Ecto neural progenitor cell (in vitro differentiated cells): ENCODE measurements at regions not wholly inside any gene's neighbourhood (a gene's known extent, or its start where the extent isn't known, plus 50 kb on each side); places are given as distances from the start of the nearest gene placed in this dataset.
"Not testable (repeated sequence)": the region's sequence is repeated elsewhere in the genome, so short reads cannot be mapped to it uniquely, and the experiment has no call there.

Source experiments
- DNase-seq: peaks from one replicate; pipeline ENCODE4 v3.0.0-alpha.2; 2018; ENCODE audit warnings: low spot score

DNA sequence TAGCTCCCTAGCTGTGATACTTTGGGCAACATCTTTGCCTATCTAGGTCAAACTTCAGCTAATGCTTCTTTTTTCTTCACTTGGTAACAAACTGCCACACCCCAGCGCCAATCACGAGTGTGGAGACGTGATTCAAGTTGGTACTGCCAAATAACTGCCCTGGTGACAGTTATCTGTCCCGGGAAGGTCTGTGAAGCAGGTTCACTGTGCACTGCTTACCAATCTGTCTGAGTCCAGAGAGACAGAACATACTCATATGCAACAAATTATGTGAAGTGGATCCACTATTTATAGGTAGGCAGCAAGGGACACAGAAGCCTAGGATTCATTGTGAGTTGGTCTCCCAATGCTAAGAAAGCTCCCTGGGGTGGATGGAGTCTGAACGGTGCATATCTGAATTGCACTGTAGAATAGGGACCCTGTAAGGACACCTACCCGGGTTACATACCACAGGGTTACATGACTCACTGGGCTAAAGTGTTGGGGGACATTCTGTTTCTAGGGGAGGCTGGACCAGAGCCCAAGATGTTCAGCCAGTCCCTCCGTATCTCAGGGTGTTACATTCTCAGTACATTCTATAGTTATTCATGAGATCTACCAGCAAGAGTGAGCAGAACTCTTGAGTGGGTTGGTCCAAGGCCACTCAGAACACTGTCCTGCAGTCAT is 95.4 kb upstream of the STC2 start:
- DNase-seq, result no peak

- DNase-seq, result no peak
These were observed 91.9 kb upstream of the STC2 start for GRCh38 chr5:173420108-173420507.

DNA sequence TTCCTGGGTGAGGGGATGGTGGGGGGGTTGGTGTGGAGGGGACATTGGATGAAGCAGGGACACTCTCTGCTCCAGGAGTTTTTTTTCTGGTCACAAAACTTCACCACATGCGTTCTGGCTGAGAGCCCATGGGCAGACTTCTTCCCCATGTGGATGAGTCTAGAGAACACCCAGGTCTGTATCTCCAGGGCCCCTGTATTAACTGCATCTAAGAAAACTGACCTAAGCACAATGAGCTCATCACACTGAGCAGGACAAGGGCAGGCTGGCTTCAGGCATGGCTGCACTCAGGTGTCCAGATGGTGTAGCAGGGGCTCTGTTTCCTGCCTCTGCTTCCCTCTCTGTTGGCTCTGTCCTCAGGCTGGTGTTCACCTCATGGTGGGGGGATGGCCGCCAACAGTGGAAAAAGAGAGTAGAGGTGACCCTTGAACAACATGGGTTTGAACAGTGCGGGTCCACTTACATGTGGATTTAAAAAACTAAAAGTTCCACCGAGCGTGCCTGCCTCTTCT is 85.3 kb upstream of the STC2 start:
- DNase-seq, result no peak

- DNase-seq, result no peak
These were observed 84.4 kb upstream of the STC2 start for GRCh38 chr5:173412566-173412965.

GRCh38 chr5:173411791-173412555 is 83.8 kb upstream of the STC2 start:
- DNase-seq, result no peak

- DNase-seq, result no peak
These were observed 82.4 kb upstream of the STC2 start for GRCh38 chr5:173410459-173411233.

DNA sequence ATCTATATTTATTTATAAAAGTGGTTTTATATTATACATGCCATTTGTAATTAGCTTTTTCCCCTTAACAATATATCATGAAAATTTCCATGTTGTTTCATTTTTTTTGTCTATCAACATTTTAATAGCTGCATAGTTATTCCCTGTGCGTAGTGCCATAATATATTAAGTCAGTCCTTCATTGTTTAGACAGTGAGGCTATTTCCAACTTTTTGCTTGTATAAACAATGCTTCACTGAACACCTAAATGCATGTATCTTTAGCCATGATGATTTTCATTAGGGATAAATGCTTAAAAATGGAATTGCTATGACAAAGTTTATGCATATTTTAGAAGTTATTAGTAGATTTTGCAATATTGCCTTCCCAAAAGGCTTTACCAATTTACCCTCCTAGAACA is 80.7 kb upstream of the STC2 start:
- no peak for DNase-seq

DNA sequence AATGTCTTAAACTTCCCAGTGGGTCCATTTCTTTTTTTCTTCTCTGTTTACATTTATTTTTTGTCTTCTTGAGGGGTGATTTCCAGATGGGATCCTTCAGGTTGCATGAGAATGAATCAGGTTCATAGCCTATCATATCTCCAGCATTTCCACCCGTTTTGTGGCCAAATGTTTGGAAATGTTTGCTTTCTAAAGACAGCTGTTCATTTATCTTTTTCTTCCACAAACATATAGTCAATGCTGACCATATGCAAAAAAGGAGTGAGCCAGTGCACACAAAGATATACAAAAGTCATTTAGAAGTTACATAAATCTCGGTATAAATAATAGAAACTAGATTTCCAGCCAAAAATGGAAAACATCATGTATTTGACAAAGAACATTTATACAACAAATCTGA is 71.6 kb upstream of the STC2 start:
- no peak for DNase-seq

DNA sequence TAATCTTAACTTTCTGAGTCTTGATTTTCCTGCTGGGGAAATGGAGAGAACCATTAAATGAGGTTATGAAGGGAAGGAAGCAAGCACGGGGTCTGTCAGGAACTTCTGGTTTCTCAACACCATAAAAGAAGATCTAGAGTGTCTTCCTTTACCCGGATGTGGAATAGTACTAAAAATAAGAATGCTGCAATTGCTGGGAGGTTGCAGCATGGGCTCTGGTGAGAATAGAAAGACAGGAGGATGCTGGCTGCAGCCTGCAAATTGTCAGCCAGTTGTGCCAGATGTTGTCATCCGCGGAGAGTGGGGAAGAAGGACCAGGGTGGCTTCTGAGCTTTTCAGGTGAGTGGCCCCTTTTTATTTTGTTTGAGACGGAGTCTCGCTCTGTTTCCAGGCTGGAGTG is 69.3 kb upstream of the STC2 start:
- no peak for DNase-seq

- DNase-seq, result peak; percentile 55
These were observed 68.2 kb upstream of the STC2 start for GRCh38 chr5:173396311-173396993.

DNA sequence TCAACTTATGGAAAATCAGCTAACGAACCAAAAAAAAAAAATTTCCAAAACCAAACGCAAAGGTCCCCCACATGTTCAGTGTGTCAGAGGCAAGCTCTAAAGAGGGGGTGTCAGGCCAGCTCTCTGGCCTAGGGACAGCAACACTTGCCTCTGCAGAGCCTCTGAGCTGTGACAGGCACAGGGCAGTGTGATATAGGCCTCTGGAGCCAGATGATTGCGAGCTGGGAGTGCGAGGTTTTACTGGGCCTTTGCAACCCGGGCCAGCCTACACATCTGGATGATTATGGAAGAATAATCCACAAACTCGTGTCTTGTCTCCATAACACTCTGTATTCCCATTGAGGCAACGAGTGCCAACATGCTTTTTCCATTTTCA is 67.7 kb upstream of the STC2 start:
- no peak for DNase-seq

GRCh38 chr5:173395257-173395932 is 67.2 kb upstream of the STC2 start:
- DNase-seq, result no peak

DNA sequence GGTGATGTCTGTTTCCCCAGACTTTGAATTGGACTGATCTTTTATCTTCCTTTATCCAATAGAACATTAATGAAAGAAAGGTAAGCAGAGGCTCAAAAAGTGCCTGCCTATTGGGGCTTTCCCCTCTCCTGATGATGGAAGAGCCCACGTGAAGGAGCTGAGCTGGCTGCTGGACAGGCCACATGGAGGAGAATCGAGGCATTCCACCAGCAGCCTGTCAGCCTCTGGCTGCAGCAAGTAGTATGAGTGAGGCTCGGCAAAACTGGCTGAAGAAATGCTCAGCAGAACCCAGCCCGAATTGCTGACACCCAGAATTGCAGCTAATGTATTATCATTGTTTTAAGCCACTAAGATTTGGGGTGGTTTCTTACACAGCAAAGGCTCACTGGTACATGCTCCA is 66.5 kb upstream of the STC2 start:
- no peak for DNase-seq

DNA sequence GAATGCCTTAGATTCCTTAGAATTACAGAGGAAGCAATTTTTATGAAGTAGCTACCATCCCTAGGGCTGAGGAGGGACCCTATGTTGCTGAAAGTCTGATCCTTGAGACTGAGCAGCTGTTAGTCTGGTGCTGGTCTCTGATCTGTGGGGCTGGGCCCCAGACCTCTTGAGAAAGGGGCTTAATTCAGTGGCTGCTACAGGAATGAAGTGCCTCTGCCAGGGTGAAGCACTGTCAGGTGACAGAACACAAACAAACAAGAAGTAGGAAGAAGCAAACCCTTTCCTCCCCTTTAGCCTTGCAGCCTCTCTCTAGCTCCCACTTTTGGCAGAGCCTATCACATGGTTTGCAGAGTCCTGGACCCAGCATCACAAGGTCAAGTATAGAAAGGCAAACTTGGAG is 64.0 kb upstream of the STC2 start:
- no peak for DNase-seq

- DNase-seq, result no peak
These were observed 62.8 kb upstream of the STC2 start for GRCh38 chr5:173391031-173391430.

GRCh38 chr5:173387293-173387692 is 59.1 kb upstream of the STC2 start:
- DNase-seq, result not testable (repeated sequence)

GRCh38 chr5:173385832-173386360 is 57.7 kb upstream of the STC2 start:
- DNase-seq, result no peak

GRCh38 chr5:173383711-173384110 is 55.5 kb upstream of the STC2 start:
- no peak for DNase-seq

GRCh38 chr5:173378727-173379126 is 50.5 kb upstream of the STC2 start:
- DNase-seq, result no peak
